HG03139 (cell line): ENCODE measurements at regions not wholly inside any gene's neighbourhood (a gene's known extent, or its start where the extent isn't known, plus 50 kb on each side); places are given as distances from the start of the nearest gene placed in this dataset.

ENCODE experiments used
- ATAC-seq: cut with Tn5 transposase; IDR thresholded peaks from one replicate; pipeline ENCODE4 v1.9.1; 2021; ENCODE audit not compliant: unreplicated experiment

- no peak for ATAC-seq
These were observed 486.8 kb upstream of the ANKRD30A start for GRCh38 chr10:36638462-36639155.

DNA sequence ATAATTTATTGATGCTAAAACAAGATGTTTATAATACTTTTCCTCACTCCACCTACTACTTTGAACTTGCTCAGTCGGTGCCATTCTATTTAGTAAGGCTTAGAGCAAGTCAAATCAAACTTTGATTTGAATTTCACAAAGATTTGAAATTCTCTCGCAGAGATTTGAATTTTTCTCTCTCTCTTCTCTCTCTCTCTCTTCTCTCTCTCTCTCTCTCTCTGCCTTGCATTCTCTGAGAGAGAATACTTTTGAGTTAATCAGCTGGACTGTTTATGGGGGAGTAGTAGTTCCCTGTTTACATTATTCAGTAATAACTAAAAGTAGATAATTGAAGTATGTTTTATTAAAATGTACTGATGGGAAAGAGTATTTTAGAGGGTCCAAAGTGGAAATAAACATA, 488.5 kb upstream of the ANKRD30A start:
- ATAC-seq = no peak

DNA sequence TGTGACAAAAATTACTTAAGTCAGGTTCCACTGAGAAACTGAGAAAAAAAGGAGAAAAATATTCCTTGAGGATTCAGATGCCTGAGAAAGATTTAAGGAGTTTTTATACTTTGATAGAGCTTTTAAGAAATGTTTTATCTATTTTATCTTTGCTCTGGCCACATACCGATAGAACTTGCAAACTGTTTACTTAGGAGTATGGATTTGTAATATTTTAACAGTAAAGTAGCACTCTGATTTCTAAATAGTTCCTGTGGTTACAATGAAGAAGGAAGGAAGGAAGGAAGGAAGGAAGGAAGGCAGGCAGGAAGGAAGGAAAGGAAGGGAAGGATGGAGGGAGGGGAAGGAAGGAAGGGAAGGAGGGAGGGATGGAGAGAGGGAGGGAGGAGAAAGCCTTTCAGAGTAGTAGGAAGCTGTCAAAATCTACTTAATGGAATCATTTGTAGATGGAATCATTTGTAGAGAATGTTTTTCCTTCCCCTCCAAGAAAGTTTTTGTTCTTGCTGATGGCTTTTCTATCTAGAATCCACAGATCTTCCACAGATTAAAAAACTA, 489.0 kb upstream of the ANKRD30A start:
- no peak for ATAC-seq

- no peak for ATAC-seq
These were observed 490.5 kb upstream of the ANKRD30A start for GRCh38 chr10:36634916-36635315.

DNA sequence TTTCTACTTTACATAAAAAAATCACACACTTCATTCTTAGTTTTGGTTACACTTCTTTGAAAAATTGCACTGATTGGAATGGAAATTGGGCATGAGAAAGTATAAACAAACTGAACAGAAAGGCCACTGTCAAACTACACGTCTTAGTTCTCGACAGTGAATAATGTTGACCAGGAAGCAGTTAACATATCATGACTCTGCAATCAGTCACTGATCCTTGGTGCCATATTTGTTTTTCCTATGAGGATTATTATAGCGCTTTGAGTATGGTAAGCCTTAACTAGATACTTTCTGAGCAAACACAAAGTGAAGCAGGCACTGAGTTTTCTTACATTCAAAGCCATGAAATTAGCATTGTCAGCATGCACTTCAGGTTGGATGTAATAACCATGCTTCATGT, 495.1 kb upstream of the ANKRD30A start:
- ATAC-seq = no peak

- ATAC-seq = no peak
These were observed 495.9 kb upstream of the ANKRD30A start for GRCh38 chr10:36629476-36629875.

DNA sequence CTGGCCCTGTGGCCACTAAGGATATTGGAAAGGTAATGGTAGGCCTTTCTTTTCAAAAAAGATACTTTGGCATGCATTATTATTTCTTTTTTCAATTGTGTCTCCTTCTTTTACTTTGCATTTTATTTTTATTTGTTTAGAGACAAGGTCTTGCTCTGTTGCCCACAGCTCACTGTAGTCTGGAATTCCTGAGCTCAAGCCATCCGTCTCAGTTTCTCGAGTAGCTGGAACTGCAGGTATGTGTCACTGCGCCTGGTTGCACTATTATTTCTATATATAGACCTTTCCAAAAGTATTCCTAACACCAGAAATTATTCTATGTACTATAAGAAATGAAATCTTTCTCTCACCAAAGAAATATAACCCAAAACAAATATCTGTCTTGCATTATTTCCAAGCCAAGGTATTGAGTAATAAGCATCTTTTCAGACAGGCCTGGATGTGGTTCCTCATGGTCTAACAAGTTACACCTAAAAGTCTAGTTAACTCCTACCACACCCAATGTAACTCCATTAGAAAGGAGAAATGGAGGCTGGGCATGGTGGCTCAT, 500.8 kb upstream of the ANKRD30A start:
- no peak for ATAC-seq

DNA sequence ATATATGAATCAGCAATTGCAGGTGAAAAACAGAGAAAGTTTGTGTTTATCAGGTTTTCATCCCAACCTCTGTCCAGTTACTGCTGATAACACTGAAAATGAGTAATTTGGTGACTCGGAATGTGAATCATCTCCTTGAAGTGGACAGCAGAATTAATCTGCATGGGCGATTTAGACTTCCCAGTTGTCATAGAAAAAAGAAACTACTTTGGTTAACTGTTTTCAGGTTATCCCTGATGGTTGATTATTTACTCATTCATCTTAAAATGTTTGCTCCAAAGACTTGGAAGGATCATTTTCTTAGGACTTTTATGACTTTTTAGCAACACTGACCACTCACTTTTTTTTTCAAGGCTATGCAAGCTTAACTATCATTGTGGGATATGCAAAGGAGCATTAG, 504.1 kb upstream of the ANKRD30A start:
- no peak for ATAC-seq

GRCh38 chr10:36612436-36612835, 513.0 kb upstream of the ANKRD30A start:
- ATAC-seq = no peak

DNA sequence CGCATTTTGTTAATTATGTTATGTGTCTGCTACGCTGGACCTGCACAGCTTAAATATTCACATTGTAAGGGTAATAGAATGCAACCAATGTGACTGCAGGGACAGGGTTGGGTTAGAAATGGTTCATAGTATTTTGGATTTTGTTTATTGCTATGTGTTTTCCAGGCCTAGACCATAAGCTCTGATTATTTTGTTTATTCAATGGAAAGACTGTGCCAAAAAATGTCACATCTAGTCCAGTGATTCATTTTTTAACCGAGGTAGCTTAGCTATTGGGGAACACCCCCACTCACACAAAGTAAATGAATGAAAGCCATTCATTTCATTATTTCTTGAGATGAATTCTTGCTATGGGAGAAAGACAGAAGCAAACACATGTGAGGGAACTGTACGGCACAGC, 516.5 kb upstream of the ANKRD30A start:
- no peak for ATAC-seq

DNA sequence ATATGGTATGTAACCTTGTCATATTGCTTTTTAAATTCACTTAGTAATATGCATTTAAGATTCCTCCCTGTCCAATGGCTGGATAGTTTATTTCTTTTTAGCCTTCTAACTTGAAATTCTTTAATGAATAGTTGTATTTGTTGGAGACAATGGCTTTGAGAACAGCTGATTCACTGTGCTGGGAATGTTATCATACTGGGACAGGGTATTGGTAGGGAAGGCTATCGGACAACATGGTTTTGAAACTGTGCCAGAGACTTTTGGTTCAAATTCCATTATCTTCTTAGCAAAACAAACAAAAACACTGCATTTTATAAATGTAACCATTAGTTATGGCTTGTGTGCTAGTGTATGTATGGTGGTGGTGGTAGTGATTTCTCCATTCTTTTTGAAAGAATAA, 517.1 kb upstream of the ANKRD30A start:
- ATAC-seq = no peak

- no peak for ATAC-seq
These were observed 519.1 kb upstream of the ANKRD30A start for GRCh38 chr10:36606234-36606839.

GRCh38 chr10:36604316-36604715, 521.1 kb upstream of the ANKRD30A start:
- no peak for ATAC-seq

DNA sequence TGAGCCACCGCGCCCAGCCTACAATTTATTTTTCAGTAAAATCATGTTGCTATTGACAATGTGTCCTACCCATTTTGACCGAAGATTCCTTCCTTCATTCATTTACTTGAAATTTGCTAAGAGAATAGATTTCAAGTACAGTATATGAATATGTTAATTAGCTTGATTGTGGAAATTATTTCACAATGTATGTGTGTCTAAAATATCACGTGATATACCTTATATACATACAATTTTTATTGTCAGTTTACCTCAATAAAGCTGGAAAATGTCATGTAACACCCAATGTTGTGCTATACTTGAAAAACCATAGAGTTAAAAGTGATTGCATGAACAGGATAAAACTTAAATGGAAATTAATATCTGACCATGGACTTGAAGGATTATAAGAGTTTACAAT, 521.7 kb upstream of the ANKRD30A start:
- ATAC-seq = no peak

DNA sequence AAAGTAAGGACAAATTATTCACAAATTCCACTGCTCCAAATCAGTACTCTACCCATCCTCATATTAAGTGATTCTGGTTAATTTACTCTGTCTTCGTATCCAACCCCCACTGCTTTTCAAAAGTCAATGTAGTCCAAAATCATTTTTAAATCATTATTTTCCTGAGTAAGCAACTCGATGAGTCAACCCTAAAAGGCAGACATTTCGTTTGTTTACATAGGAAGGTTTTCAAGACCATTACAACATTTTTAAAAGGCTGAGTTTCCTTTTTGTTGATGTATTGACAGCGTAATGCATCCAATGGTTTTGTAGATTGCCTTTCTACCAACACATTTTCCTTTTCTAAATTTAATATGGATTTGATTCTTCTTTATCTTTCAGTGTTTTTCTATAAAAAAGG, 523.0 kb upstream of the ANKRD30A start:
- ATAC-seq = no peak

- ATAC-seq = no peak
These were observed 527.6 kb upstream of the ANKRD30A start for GRCh38 chr10:36597756-36598320.

DNA sequence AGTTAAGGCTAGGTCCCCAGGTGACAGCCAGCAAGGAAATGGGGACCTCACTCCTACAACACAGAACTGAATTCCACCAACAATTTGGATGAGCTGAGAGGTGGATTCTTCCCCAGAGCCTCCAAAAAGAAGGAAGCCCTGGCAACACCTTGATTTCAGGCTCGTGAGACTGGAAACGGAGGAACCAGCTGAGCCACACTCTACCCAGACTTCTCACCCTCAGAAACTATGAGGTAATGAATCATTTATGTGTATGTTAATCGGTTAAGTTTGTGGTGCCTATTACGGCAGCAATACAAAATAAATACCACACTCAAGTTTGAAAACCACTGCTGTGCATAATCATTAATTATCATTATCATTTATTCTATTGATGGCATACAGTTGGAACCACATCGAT, 532.4 kb upstream of the ANKRD30A start:
- no peak for ATAC-seq

DNA sequence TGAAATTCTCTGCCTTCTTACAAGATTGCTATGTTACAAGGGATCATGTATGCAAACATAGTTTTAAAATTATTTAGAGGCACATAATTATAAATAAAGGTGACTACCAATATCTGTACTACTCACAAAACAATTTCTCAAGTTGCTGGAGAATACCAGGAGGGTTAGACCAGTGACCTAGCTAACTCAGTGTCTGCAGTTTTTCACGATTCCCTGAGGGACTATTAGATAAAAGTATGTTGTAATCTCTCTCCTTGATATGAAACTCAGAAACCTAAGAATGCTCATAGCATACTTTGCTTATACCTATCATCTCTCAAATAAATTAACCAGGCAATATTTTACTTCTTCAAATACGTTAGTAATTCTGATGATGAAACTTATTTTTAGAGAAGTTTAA, 534.0 kb upstream of the ANKRD30A start:
- no peak for ATAC-seq

DNA sequence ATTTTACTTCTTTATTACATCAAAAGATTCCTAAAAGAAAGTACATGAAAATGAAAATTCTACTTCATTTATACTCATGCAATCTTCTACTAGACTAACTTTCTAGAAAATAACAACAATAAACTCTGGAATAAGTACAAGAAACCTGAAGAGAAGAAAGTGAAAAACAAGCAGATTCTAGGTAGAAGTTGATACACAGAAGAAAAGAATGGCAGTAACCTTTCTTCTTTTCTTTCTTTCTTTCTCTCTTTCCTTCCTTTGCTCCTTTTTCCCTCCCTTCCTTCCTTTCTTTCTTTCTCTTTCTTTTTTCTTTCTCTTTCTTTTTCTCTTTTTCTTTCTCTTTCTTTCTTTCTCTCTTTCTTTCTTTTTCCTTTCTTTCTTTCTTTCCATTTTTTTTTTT, 541.7 kb upstream of the ANKRD30A start:
- no peak for ATAC-seq

- ATAC-seq = no peak
These were observed 544.2 kb upstream of the ANKRD30A start for GRCh38 chr10:36581237-36581636.

- no peak for ATAC-seq
These were observed 547.1 kb upstream of the ANKRD30A start for GRCh38 chr10:36578306-36578705.

- ATAC-seq = no peak
These were observed 548.3 kb upstream of the ANKRD30A start for GRCh38 chr10:36577126-36577525.
